ENCODE measurements at regions not wholly inside any gene's neighbourhood (a gene's known extent, or its start where the extent isn't known, plus 50 kb on each side); places are given as distances from the start of the nearest gene placed in this dataset.

- DNase-seq: no peak
- no peak for ATAC-seq
- no peaks in the 10 kb centered on the region for H3K4me1 ChIP-seq
- no peaks in the 10 kb centered on the region for H3K27me3 ChIP-seq
- no peak overlapping the region for H3K27ac ChIP-seq
- no peak for TF ChIP-seq CTCF (IDR thresholded peaks at IDR 0.05)
- no peaks in the 10 kb centered on the region for H3K36me3 ChIP-seq
- intact Hi-C loops (cut with DNase I): no loop called here
- no peak overlapping the region for H3K4me3 ChIP-seq
- H3K9me3 ChIP-seq: no peaks in the 10 kb centered on the region
These were observed 384.2 kb downstream of the DTWD2 start for GRCh38 chr5:118604106-118604505.

GRCh38 chr5:118603278-118603677, 385.1 kb downstream of the DTWD2 start:
- Histone ChIP-seq H3K4me1 (no peaks in the 10 kb centered on the region), H3K27me3 (no peaks in the 10 kb centered on the region), H3K4me3 (no peak overlapping the region), H3K9me3 (no peaks in the 10 kb centered on the region), H3K36me3 (no peaks in the 10 kb centered on the region), H3K27ac (no peak overlapping the region)
- ATAC-seq: no peak
- intact Hi-C loops (cut with DNase I): no loop called here
- DNase-seq: no peak
- TF ChIP-seq CTCF (IDR thresholded peaks at IDR 0.05): no peak

- H3K27me3 ChIP-seq: no peaks in the 10 kb centered on the region
- H3K4me1 ChIP-seq: no peaks in the 10 kb centered on the region
- DNase-seq (no peak), ATAC-seq (no peak)
- H3K9me3 ChIP-seq: no peaks in the 10 kb centered on the region
- intact Hi-C loops (cut with DNase I): no loop called here
- no peak overlapping the region for H3K4me3 ChIP-seq
- TF ChIP-seq CTCF (IDR thresholded peaks at IDR 0.05): no peak
- no peak overlapping the region for H3K27ac ChIP-seq
- no peaks in the 10 kb centered on the region for H3K36me3 ChIP-seq
These were observed 390.0 kb downstream of the DTWD2 start for GRCh38 chr5:118598311-118598710.

GRCh38 chr5:118597543-118597942, 390.8 kb downstream of the DTWD2 start:
- Histone ChIP-seq H3K36me3 (no peaks in the 10 kb centered on the region), H3K27ac (no peak overlapping the region), H3K4me3 (no peak overlapping the region), H3K4me1 (no peaks in the 10 kb centered on the region), H3K9me3 (no peaks in the 10 kb centered on the region), H3K27me3 (no peaks in the 10 kb centered on the region)
- TF ChIP-seq CTCF (IDR thresholded peaks at IDR 0.05): no peak
- intact Hi-C loops (cut with DNase I): no loop called here
- ATAC-seq (peak; percentile 19), DNase-seq (no peak)

GRCh38 chr5:118596255-118596654, 392.1 kb downstream of the DTWD2 start:
- Histone ChIP-seq H3K27ac (no peak overlapping the region), H3K27me3 (no peaks in the 10 kb centered on the region), H3K36me3 (no peaks in the 10 kb centered on the region), H3K9me3 (no peaks in the 10 kb centered on the region), H3K4me3 (no peak overlapping the region), H3K4me1 (no peaks in the 10 kb centered on the region)
- intact Hi-C loops (cut with DNase I): no loop called here
- ATAC-seq (no peak), DNase-seq (no peak)
- no peak for TF ChIP-seq CTCF (IDR thresholded peaks at IDR 0.05)

GRCh38 chr5:118593003-118593328, 395.4 kb downstream of the DTWD2 start:
- Histone ChIP-seq H3K27me3 (no peaks in the 10 kb centered on the region), H3K27ac (no peak overlapping the region), H3K4me1 (no peaks in the 10 kb centered on the region), H3K9me3 (no peaks in the 10 kb centered on the region), H3K4me3 (no peak overlapping the region), H3K36me3 (no peaks in the 10 kb centered on the region)
- ATAC-seq: no peak
- intact Hi-C loops (cut with DNase I): no loop called here
- TF ChIP-seq CTCF (IDR thresholded peaks at IDR 0.05): no peak
- no peak for DNase-seq
